CD4-positive, alpha-beta T cell treated with Interleukin-17A for 4 hours (primary cell): ENCODE measurements at regions not wholly inside any gene's neighbourhood (a gene's known extent, or its start where the extent isn't known, plus 50 kb on each side); places are given as distances from the start of the nearest gene placed in this dataset.
"Not testable (repeated sequence)": the region's sequence is repeated elsewhere in the genome, so short reads cannot be mapped to it uniquely, and the experiment has no call there.

Source experiments
- DNase-seq: peaks from one replicate; pipeline ENCODE4 v3.0.0-alpha.2; 2020; ENCODE audit warnings: mixed read lengths

GRCh38 chr14:57060276-57060955 lies 208.3 kb downstream of the EXOC5 start:
- DNase-seq: peak; percentile 3

GRCh38 chr14:57058319-57058718 lies 210.4 kb downstream of the EXOC5 start:
- no peak for DNase-seq

GRCh38 chr14:57057803-57058202 lies 210.9 kb downstream of the EXOC5 start:
- DNase-seq: no peak

GRCh38 chr14:57056522-57056921 lies 212.2 kb downstream of the EXOC5 start:
- DNase-seq: not testable (repeated sequence)

GRCh38 chr14:57052705-57053302 lies 215.9 kb downstream of the EXOC5 start:
- DNase-seq: no peak

GRCh38 chr14:57051633-57052032 lies 217.1 kb downstream of the EXOC5 start:
- DNase-seq: no peak

GRCh38 chr14:57049848-57050247 lies 218.9 kb downstream of the EXOC5 start:
- DNase-seq: no peak

- DNase-seq: no peak
Observed at GRCh38 chr14:57046175-57046574, 222.5 kb downstream of the EXOC5 start.

GRCh38 chr14:57044101-57044973 lies 224.4 kb downstream of the EXOC5 start:
- not testable (repeated sequence) for DNase-seq

- DNase-seq: no peak
Observed at GRCh38 chr14:57038689-57039088, 228.4 kb upstream of the OTX2 start.

- no peak for DNase-seq
Observed at GRCh38 chr14:57031474-57031873, 221.2 kb upstream of the OTX2 start.

- no peak for DNase-seq
Observed at GRCh38 chr14:57029620-57030253, 219.5 kb upstream of the OTX2 start.

- no peak for DNase-seq
Observed at GRCh38 chr14:57025456-57025855, 215.2 kb upstream of the OTX2 start.

GRCh38 chr14:57022608-57023007 lies 212.3 kb upstream of the OTX2 start:
- no peak for DNase-seq

- DNase-seq: no peak
Observed at GRCh38 chr14:57018065-57018464, 207.8 kb upstream of the OTX2 start.

GRCh38 chr14:57013987-57014386 lies 203.7 kb upstream of the OTX2 start:
- DNase-seq: no peak

- DNase-seq: no peak
Observed at GRCh38 chr14:57009585-57010515, 199.6 kb upstream of the OTX2 start.

GRCh38 chr14:57008534-57008933 lies 198.3 kb upstream of the OTX2 start:
- no peak for DNase-seq

- no peak for DNase-seq
Observed at GRCh38 chr14:56998728-56999127, 188.4 kb upstream of the OTX2 start.

- DNase-seq: no peak
Observed at GRCh38 chr14:56996721-56997399, 186.6 kb upstream of the OTX2 start.

- no peak for DNase-seq
Observed at GRCh38 chr14:56995010-56995409, 184.7 kb upstream of the OTX2 start.
